Endothelial cell of umbilical vein (primary cell): ENCODE measurements at regions not wholly inside any gene's neighbourhood (a gene's known extent, or its start where the extent isn't known, plus 50 kb on each side); places are given as distances from the start of the nearest gene placed in this dataset.

ENCODE experiments used
- BruUV-seq: library from RNA; stranded (reverse); fragments of 400-500 nt; replicated peaks from 2 replicates; lab custom pipeline; 2021; lab: Mats Ljungman, UMichigan
- CTCF ChIA-PET: fragments of 300-600, 350-600 bp; sonication (Branson Sonifier 250); formaldehyde crosslinking; loops from one replicate; lab custom pipeline; 2021; ENCODE audit warnings: antibody characterized with exemption, inconsistent platforms; lab: Charles Lee
- POLR2A ChIA-PET: fragments of 300-600, 350-600 bp; sonication (Branson Sonifier 250); formaldehyde crosslinking; loops from one replicate; lab custom pipeline; 2021; ENCODE audit warnings: antibody characterized with exemption, inconsistent platforms; lab: Charles Lee
- DNase-seq: peaks from one replicate; pipeline ENCODE4 v3.0.0-alpha.2; 2011; ENCODE audit warnings: low read depth, low spot score
- FAIRE-seq: peaks from 2 replicates; lab custom pipeline; 2011; peaks lifted over from hg19 to GRCh38; lab: Jason Lieb, UNC
- H2AFZ ChIP-seq: 2 replicates; pipeline ENCODE4 v1.6.0; 2012; ENCODE audit warnings: low read depth, low read length, control low read depth, inconsistent platforms
- H3K27ac ChIP-seq: 2 replicates; pipeline ENCODE4 v1.5.1; 2011; ENCODE audit warnings: low read depth, mild to moderate bottlenecking, control low read depth, low read length, moderate library complexity; ENCODE audit not compliant: insufficient read depth
- H3K27me3 ChIP-seq, 2 experiments: 2 replicates each; pipeline versions ENCODE4 v1.6.0 to v1.6.1; 2011; ENCODE audit warnings: low read length in 2 of 2, mixed read lengths in 1 of 2; ENCODE audit not compliant: control insufficient read depth in 2 of 2, insufficient read depth in 2 of 2
- H3K36me3 ChIP-seq, 2 experiments: 2 replicates in 1 of 2; 3 replicates in 1 of 2; pipeline ENCODE4 v1.5.1; 2011; ENCODE audit warnings: low read length in 2 of 2, mild to moderate bottlenecking in 1 of 2, moderate library complexity in 1 of 2; ENCODE audit not compliant: control insufficient read depth in 2 of 2, insufficient read depth in 2 of 2; ENCODE audit errors: extremely low read depth in 1 of 2
- H3K4me1 ChIP-seq: 3 replicates; pipeline ENCODE4 v1.5.1; 2011; ENCODE audit warnings: mild to moderate bottlenecking, low read length; ENCODE audit not compliant: control insufficient read depth, insufficient read depth; ENCODE audit errors: extremely low read depth
- H3K4me2 ChIP-seq: 2 replicates; pipeline ENCODE4 v1.6.1; 2011; ENCODE audit warnings: low read length, control low read depth, mixed read lengths; ENCODE audit not compliant: insufficient read depth
- H3K4me3 ChIP-seq, 3 experiments: fragments of 200-600 bp in 1 of 3; sonication (generic), shearing (Covaris generic) in 1 of 3; replicated peaks in 1 of 3; 2 replicates each; pipeline ENCODE4 v1.5.1; 2011 to 2016; ENCODE audit warnings: control low read depth in 3 of 3, low read length in 3 of 3, mild to moderate bottlenecking in 2 of 3, inconsistent platforms in 1 of 3, low read depth in 1 of 3, moderate library complexity in 1 of 3; ENCODE audit not compliant: insufficient read depth in 1 of 3
- H3K79me2 ChIP-seq: 2 replicates; pipeline ENCODE4 v1.6.0; 2012; ENCODE audit warnings: low read length, inconsistent platforms; ENCODE audit not compliant: control insufficient read depth, insufficient read depth
- H3K9ac ChIP-seq: replicated peaks from 2 replicates; pipeline ENCODE3; 2011; ENCODE audit warnings: low read length, control low read depth; ENCODE audit not compliant: insufficient read depth; ENCODE audit errors: extremely low read depth
- H3K9me1 ChIP-seq: replicated peaks from 3 replicates; pipeline ENCODE4 v1.6.0; 2011; ENCODE audit warnings: mild to moderate bottlenecking, low read length; ENCODE audit not compliant: control insufficient read depth, insufficient read depth; ENCODE audit errors: extremely low read depth
- H3K9me3 ChIP-seq: replicated peaks from 2 replicates; pipeline ENCODE4 v1.5.1; 2012; ENCODE audit warnings: low read length, inconsistent platforms; ENCODE audit not compliant: control insufficient read depth, insufficient read depth
- H4K20me1 ChIP-seq: replicated peaks from 2 replicates; pipeline ENCODE3; 2011; ENCODE audit warnings: mild to moderate bottlenecking, low read length; ENCODE audit not compliant: control insufficient read depth, insufficient read depth; ENCODE audit errors: extremely low read depth
- CTCF ChIP-seq, 2 donors: IDR thresholded peaks; 1 replicate in 1 of 2; 2 replicates in 1 of 2; pipeline ENCODE4 v1.5.1; 2011; ENCODE audit warnings: low read length in 2 of 2, mild to moderate bottlenecking in 2 of 2, moderate library complexity in 2 of 2, control low read depth in 1 of 2, inconsistent platforms in 1 of 2, low read depth in 1 of 2; ENCODE audit not compliant: insufficient read depth in 1 of 2; ENCODE audit errors: extremely low read depth in 1 of 2
- EZH2 ChIP-seq: IDR thresholded peaks from 2 replicates; pipeline ENCODE4 v1.6.1; 2012; ENCODE audit warnings: borderline replicate concordance, low read depth, mild to moderate bottlenecking, moderate library complexity, low read length, inconsistent platforms; ENCODE audit not compliant: severe bottlenecking
- FOS ChIP-seq: IDR thresholded peaks from 2 replicates; pipeline ENCODE4 v1.6.1; 2011; ENCODE audit warnings: mild to moderate bottlenecking, low read length, moderate library complexity, borderline replicate concordance; ENCODE audit not compliant: insufficient read depth
- GATA2 ChIP-seq: IDR thresholded peaks from 2 replicates; pipeline ENCODE4 v1.7.0; 2011; ENCODE audit warnings: low read depth, mild to moderate bottlenecking, moderate library complexity, mixed read lengths, low read length; ENCODE audit not compliant: insufficient read length, insufficient read depth
- JUN ChIP-seq: IDR thresholded peaks from 2 replicates; pipeline ENCODE4 v1.6.1; 2011; ENCODE audit warnings: borderline replicate concordance, low read depth; ENCODE audit not compliant: insufficient read length, insufficient read depth
- MAX ChIP-seq: IDR thresholded peaks from 2 replicates; pipeline ENCODE4 v1.6.1; 2011; ENCODE audit not compliant: insufficient read depth, insufficient read length
- MYC ChIP-seq: IDR thresholded peaks from one replicate; pipeline ENCODE4 v1.6.1; 2011; ENCODE audit warnings: mild to moderate bottlenecking, low read depth, low read length
- POLR2A ChIP-seq: IDR thresholded peaks from 2 replicates; pipeline ENCODE4 v1.6.1; 2012; ENCODE audit warnings: low read depth, mild to moderate bottlenecking, control low read depth, low read length
- POLR2AphosphoS5 ChIP-seq: IDR thresholded peaks from 2 replicates; pipeline ENCODE4 v1.6.1; 2012; ENCODE audit warnings: low read depth, mild to moderate bottlenecking, control low read depth, low read length, moderate library complexity; ENCODE audit not compliant: insufficient read depth
- dilution Hi-C: fragments of 300-500 bp; cut with MboI; formaldehyde crosslinking; loops from one replicate; pipeline ENCODE4 v1.15.0; 2019; ENCODE audit warnings: low sequenced_read_pairs; ENCODE audit not compliant: extremely low pct_ligation_motif_present
- intact Hi-C: fragments of 100-400 bp; cut with micrococcal nuclease; formaldehyde crosslinking; loops from one replicate; pipeline ENCODE4 v1.10.0; 2022

DNA sequence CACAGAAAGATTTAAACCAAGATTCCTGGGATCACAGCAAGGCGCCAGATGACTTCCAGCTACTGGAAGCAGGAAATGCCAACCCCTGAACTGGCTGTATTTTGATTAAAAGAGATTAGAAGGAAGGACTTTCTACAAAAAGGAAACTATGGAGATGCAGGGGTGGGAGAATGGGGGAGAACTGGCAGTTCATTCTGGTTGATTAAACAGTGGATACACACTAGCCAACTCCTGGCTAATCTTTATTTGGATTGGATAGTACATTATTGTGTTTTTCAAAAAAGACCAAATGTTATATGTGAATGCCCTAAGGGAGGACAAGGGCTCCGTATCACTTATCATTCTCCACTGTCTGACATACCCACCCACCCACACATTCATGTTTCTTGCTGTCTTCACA lies 93.2 kb downstream of the CDO1 start:
- POLR2A ChIA-PET: no interaction called here
- FAIRE-seq: no peak
- H3K27me3 ChIP-seq: peaks cover 0 to 2% of the 10 kb centered on the region in 2 experiments
- H3K27ac ChIP-seq: no peak overlapping the region
- H2AFZ ChIP-seq: no peak overlapping the region
- no peaks in the 10 kb centered on the region for H4K20me1 ChIP-seq
- no peaks in the 10 kb centered on the region for H3K79me2 ChIP-seq
- no peak for DNase-seq
- H3K4me2 ChIP-seq: no peak overlapping the region
- H3K9ac ChIP-seq: no peak overlapping the region
- intact Hi-C loops (no loop called here), dilution Hi-C loops (no loop called here)
- H3K9me3 ChIP-seq: no peaks in the 10 kb centered on the region
- H3K4me3 ChIP-seq: no peak overlapping the region
- BruUV-seq: no TSS peak
- CTCF ChIA-PET: no interaction called here
- no peaks in the 10 kb centered on the region for H3K36me3 ChIP-seq
- no peaks in the 10 kb centered on the region for H3K9me1 ChIP-seq
- no peaks in the 10 kb centered on the region for H3K4me1 ChIP-seq
- TF ChIP-seq POLR2A (no peak), POLR2AphosphoS5 (no peak), JUN (no peak), MYC (no peak), EZH2 (no peak), FOS (no peak), GATA2 (no peak), MAX (no peak)

DNA sequence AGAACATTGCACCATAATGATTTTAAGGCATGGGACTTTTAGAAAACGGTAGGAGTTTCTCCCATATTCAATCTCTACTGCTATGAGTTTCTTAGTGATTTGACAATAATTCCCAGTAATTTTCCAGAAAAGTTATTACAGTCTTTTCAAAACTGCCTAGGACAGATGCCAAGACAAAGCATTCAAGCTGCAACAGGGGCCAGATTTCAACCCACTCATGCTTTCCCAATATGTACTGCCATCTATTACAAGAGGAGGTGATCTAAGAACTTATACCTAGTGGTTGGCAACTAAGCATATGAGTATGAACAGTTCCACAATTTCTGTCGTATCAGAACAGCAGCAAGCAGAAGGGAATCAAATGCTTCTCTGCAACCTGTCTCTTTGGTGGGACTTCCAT lies 95.1 kb upstream of the TMED7 start:
- Histone ChIP-seq H3K79me2 (no peaks in the 10 kb centered on the region), H3K36me3 (no peaks in the 10 kb centered on the region), H4K20me1 (no peaks in the 10 kb centered on the region), H3K27ac (no peak overlapping the region), H2AFZ (no peak overlapping the region), H3K9me1 (no peaks in the 10 kb centered on the region), H3K4me2 (no peak overlapping the region), H3K9ac (no peak overlapping the region), H3K27me3 (peaks cover 0 to 2% of the 10 kb centered on the region in 2 experiments), H3K4me3 (no peak overlapping the region), H3K4me1 (no peaks in the 10 kb centered on the region), H3K9me3 (no peaks in the 10 kb centered on the region)
- BruUV-seq: no TSS peak
- CTCF ChIA-PET: no interaction called here
- no peak for TF ChIP-seq FOS
- TF ChIP-seq CTCF (IDR thresholded peaks at IDR 0.05; ENCODE audit: extremely low read depth in 1 of 2, insufficient read depth in 1 of 2, low read depth in 1 of 2, low read length in 2 of 2): no peak
- TF ChIP-seq POLR2AphosphoS5: no peak
- no peak for TF ChIP-seq MYC
- no peak for TF ChIP-seq MAX
- no peak for TF ChIP-seq GATA2
- no peak for TF ChIP-seq EZH2
- no peak for TF ChIP-seq JUN
- no peak for TF ChIP-seq POLR2A
- dilution Hi-C loops: no loop called here
- POLR2A ChIA-PET: no interaction called here
- intact Hi-C loops: no loop called here
- DNase-seq (no peak), FAIRE-seq (no peak)
